ENCODE measurements at regions not wholly inside any gene's neighbourhood (a gene's known extent, or its start where the extent isn't known, plus 50 kb on each side); places are given as distances from the start of the nearest gene placed in this dataset.

DNA sequence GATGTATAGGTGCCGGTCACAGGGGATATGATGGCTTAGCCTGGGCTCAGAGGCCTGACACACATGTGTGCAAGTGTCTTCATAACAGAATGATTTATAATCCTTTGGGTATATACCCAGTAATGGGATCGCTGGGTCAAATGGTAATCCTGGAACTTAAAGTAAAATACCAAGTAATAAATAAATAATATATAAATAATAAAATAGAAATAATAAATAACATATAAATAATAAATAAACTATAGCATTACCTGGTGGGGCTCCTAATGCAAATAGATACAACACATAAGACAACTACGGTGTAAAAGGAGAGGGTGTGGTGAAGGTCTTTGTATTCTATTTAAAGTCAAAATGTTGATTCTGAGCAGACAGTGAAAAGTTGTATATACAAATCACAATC is 68.5 kb upstream of the GFPT2 start:
- no peak for TF ChIP-seq SP1 (IDR thresholded peaks at IDR 0.05; ENCODE audit: low read depth)
- TF ChIP-seq, protein P1, sequence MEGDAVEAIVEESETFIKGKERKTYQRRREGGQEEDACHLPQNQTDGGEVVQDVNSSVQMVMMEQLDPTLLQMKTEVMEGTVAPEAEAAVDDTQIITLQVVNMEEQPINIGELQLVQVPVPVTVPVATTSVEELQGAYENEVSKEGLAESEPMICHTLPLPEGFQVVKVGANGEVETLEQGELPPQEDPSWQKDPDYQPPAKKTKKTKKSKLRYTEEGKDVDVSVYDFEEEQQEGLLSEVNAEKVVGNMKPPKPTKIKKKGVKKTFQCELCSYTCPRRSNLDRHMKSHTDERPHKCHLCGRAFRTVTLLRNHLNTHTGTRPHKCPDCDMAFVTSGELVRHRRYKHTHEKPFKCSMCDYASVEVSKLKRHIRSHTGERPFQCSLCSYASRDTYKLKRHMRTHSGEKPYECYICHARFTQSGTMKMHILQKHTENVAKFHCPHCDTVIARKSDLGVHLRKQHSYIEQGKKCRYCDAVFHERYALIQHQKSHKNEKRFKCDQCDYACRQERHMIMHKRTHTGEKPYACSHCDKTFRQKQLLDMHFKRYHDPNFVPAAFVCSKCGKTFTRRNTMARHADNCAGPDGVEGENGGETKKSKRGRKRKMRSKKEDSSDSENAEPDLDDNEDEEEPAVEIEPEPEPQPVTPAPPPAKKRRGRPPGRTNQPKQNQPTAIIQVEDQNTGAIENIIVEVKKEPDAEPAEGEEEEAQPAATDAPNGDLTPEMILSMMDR (IDR thresholded peaks at IDR 0.05 in 2 of 3, conservative IDR thresholded peaks at IDR 0.05 in 1 of 3; ENCODE audit: borderline replicate concordance in 1 of 3, insufficient read depth in 1 of 3, low read depth in 2 of 3, low read length in 2 of 3), result no peak
